ENCODE measurements at regions not wholly inside any gene's neighbourhood (a gene's known extent, or its start where the extent isn't known, plus 50 kb on each side); places are given as distances from the start of the nearest gene placed in this dataset.

- no peak for DNase-seq (ENCODE audit: low spot score)
- TF ChIP-seq TAF1 (conservative IDR thresholded peaks at IDR 0.05) = no peak
- no peak for TF ChIP-seq MAX (IDR thresholded peaks at IDR 0.05)
- no peak for TF ChIP-seq FOXA1 (IDR thresholded peaks at IDR 0.05)
- no peak for TF ChIP-seq NR2F2 (IDR thresholded peaks at IDR 0.05)
- no peak for TF ChIP-seq ZBTB33 (IDR thresholded peaks at IDR 0.05)
- TF ChIP-seq JUND (IDR thresholded peaks at IDR 0.05) = no peak
- no peak for TF ChIP-seq HNF4G (IDR thresholded peaks at IDR 0.05)
- TF ChIP-seq RXRA (IDR thresholded peaks at IDR 0.05) = no peak
- TF ChIP-seq ATF3 (IDR thresholded peaks at IDR 0.05) = no peak
- no peak for TF ChIP-seq CTCF (IDR thresholded peaks at IDR 0.05; ENCODE audit: low read depth, low read length, missing input control)
- Histone ChIP-seq H3K9me3 (ENCODE audit: control insufficient read depth in 4 of 4, low read length in 3 of 4) (no peaks in the 10 kb centered on the region), H3K4me3 (ENCODE audit: low read depth in 1 of 3, low read length in 3 of 3) (no peak overlapping the region), H3K4me1 (ENCODE audit: control insufficient read depth in 4 of 4, insufficient read depth in 4 of 4, low read length in 3 of 4) (no peaks in the 10 kb centered on the region), H3K36me3 (ENCODE audit: control insufficient read depth in 4 of 4, insufficient read depth in 3 of 4, low read depth in 1 of 4, low read length in 3 of 4) (no peaks in the 10 kb centered on the region), H3K9ac (ENCODE audit: low read depth in 1 of 2, low read length in 2 of 2) (no peak overlapping the region), H3K27me3 (ENCODE audit: control insufficient read depth in 4 of 4, insufficient read depth in 4 of 4, low read length in 3 of 4) (peaks cover 0 to 3% (median 0%) of the 10 kb centered on the region in 4 donors), H3K27ac (ENCODE audit: low read depth in 1 of 2, low read length in 2 of 2) (no peak overlapping the region)
- WGBS = 66% methylated on average over 8 of the region's 8 CpGs
Measured at GRCh38 chr12:30188602-30189326, 405.0 kb upstream of the TMTC1 start.

GRCh38 chr12:30187426-30187825 is 403.7 kb upstream of the TMTC1 start:
- TF ChIP-seq YY1 (IDR thresholded peaks at IDR 0.05) (no peak), FOXA2 (IDR thresholded peaks at IDR 0.05) (no peak), HNF4G (IDR thresholded peaks at IDR 0.05) (no peak), EGR1 (IDR thresholded peaks at IDR 0.05; ENCODE audit: low read depth in 2 of 2) (no peak), ATF3 (IDR thresholded peaks at IDR 0.05) (no peak), RAD21 (IDR thresholded peaks at IDR 0.05) (no peak), FOXA1 (IDR thresholded peaks at IDR 0.05) (no peak), CTCF (IDR thresholded peaks at IDR 0.05; ENCODE audit: low read depth, low read length, missing input control) (no peak), GABPA (IDR thresholded peaks at IDR 0.05 in 1 of 2, conservative IDR thresholded peaks at IDR 0.05 in 1 of 2) (no peak), MAX (IDR thresholded peaks at IDR 0.05) (no peak)

More at GRCh38 chr12:30187426-30187825, 403.7 kb upstream of the TMTC1 start:
- Histone ChIP-seq H3K4me3 (ENCODE audit: low read depth in 1 of 3, low read length in 3 of 3) (no peak overlapping the region), H3K9me3 (ENCODE audit: control insufficient read depth in 4 of 4, low read length in 3 of 4) (no peaks in the 10 kb centered on the region), H3K4me1 (ENCODE audit: control insufficient read depth in 4 of 4, insufficient read depth in 4 of 4, low read length in 3 of 4) (no peaks in the 10 kb centered on the region), H3K9ac (ENCODE audit: low read depth in 1 of 2, low read length in 2 of 2) (no peak overlapping the region), H3K36me3 (ENCODE audit: control insufficient read depth in 4 of 4, insufficient read depth in 3 of 4, low read depth in 1 of 4, low read length in 3 of 4) (no peaks in the 10 kb centered on the region), H3K27ac (ENCODE audit: low read depth in 1 of 2, low read length in 2 of 2) (no peak overlapping the region), H3K27me3 (ENCODE audit: control insufficient read depth in 4 of 4, insufficient read depth in 4 of 4, low read length in 3 of 4) (peaks cover 0 to 3% (median 0%) of the 10 kb centered on the region in 4 donors)
- 54% methylated on average over 2 of the region's 2 CpGs for WGBS
- no peak for DNase-seq (ENCODE audit: low spot score)
